HG03064 (cell line): ENCODE measurements at regions not wholly inside any gene's neighbourhood (a gene's known extent, or its start where the extent isn't known, plus 50 kb on each side); places are given as distances from the start of the nearest gene placed in this dataset.

Experiments
- ATAC-seq: cut with Tn5 transposase; IDR thresholded peaks from one replicate; pipeline ENCODE4 v1.9.1; 2021; ENCODE audit warnings: low read depth; ENCODE audit not compliant: unreplicated experiment

DNA sequence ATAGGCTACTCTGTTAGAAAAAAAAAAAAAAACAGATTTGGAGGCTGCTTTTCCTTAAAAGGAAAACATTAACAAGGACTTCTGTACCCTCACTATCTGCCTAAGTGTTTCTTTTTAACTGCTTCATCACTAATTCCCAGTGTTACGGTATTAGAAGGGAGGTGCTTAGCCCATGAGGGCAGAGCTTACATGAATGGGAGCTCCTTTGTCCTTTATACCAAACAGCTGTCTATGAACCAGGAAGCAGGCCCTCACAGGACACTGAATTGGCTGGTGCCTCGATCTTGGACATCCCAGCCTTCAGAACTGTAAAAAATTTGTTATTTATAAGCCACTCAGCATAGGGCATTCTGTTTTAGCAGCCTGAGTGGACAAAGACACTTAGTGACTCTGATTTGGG lies 215.6 kb upstream of the NRSN1 start:
- ATAC-seq, result no peak

GRCh38 chr6:23927935-23928334 lies 198.1 kb upstream of the NRSN1 start:
- no peak for ATAC-seq

GRCh38 chr6:23929201-23929600 lies 196.8 kb upstream of the NRSN1 start:
- ATAC-seq, result no peak

- no peak for ATAC-seq
These were observed 185.5 kb upstream of the NRSN1 start for GRCh38 chr6:23940466-23940865.

- ATAC-seq, result no peak
These were observed 174.3 kb upstream of the NRSN1 start for GRCh38 chr6:23951691-23952090.

GRCh38 chr6:23952245-23952644 lies 173.8 kb upstream of the NRSN1 start:
- no peak for ATAC-seq

GRCh38 chr6:23953976-23954375 lies 172.0 kb upstream of the NRSN1 start:
- ATAC-seq, result no peak

DNA sequence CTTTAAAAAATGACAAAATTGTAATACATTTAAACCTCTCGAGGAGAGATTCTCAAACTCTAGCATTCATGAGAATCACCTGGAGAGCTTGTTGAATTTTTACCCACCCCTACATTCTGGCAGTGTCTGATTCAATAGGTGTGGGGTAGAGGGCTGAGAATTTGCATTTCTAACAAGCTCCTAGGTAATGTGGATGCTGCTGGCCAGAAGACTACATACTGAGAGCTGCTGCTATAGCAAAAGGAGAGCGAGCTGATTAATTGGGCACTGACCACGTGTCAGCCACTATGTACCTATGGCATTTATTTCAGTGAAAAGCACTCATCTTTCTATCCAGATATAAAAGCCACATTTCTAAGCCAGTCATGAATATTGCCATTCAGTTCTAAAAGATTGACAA lies 169.0 kb upstream of the NRSN1 start:
- ATAC-seq, result no peak

DNA sequence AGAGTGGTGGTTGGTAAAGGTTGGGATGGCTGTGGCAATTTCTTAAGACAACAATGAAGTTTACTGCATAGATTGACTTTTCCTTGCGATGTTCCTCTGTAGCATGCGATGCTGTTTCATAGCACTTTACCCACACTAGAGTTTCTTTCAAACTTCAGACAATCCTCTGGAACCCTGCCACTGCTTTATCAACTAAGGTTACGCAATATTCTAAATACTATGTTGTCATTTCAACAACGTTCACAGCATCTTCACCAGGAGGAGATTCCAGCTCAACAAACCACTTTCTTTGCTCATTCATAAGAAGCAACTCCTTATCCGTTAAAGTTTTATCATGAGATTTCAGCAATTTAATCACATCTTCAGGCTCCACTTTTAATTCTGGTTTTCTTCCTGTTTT lies 161.2 kb upstream of the NRSN1 start:
- no peak for ATAC-seq

DNA sequence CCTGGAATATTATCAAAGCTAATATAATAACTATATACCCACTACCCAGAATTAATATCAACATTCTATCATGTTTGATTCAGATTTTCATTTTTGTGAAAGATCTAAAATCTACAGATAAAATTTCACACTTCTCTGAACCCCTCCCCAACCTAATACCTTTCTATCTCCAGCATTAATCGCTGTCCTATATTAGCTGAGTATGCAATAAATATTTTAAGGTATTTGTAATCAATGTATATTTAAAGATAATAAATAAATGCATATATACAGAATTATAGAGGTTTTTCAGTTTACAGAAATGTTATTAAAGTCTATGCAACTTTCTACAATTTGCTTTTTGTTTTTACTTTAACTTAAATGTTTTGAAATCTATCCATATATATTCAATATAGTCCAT lies 156.7 kb upstream of the NRSN1 start:
- ATAC-seq, result no peak

DNA sequence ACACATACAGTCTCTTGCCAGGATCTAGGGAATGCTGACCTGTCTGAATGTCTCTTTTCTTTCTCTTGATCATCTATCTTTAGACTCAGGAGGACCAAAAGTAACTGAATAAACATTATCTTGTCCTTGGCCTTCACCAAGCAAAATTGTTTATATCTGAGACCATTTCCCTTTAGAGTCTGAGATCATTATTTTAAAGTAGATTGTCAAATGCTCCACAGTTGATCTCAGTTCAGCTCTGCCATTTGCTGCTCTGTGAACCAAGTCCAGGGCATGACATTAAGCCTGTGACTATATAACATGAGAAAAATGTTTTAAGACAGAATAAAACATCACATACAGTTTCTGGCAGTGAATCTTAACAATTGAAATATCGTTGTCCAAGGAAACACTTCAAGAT lies 148.3 kb upstream of the NRSN1 start:
- no peak for ATAC-seq

DNA sequence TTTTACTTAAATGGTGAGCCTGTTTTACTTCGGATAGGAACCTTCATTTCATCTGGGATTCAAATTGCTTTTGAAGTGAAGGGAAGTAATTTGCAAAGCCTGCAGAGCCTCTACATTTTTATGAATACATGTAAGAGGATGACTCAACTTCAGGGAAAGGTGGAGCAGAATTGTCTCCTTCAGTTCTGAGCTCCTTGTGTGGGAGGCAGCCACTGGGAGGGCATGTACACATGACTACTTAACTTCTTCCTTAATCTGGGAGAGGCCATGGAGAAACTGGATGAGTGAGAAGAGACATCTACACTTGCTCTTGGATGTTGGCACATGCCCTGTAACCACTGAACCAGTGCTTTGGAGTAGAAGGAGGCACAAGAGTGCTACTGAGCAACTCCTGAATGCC lies 145.1 kb upstream of the NRSN1 start:
- no peak for ATAC-seq

DNA sequence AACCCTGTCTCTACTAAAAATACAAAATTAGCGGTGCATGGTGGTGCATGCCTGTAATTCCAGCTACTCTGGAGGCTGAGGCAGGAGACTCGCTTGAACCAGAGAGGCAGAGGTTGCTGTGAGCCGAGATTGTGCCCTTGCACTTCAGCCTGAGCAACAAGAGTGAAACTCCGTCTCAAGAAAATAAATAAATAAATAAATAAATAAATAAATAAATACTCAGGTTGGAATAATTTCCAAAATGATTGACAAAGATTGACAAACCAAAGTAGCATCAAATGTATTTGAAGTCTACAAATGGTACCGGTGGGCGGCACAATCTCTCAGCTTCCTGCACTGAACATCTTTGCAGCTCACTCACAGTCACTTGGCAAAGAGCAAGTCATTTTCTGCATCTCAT lies 144.1 kb upstream of the NRSN1 start:
- no peak for ATAC-seq

DNA sequence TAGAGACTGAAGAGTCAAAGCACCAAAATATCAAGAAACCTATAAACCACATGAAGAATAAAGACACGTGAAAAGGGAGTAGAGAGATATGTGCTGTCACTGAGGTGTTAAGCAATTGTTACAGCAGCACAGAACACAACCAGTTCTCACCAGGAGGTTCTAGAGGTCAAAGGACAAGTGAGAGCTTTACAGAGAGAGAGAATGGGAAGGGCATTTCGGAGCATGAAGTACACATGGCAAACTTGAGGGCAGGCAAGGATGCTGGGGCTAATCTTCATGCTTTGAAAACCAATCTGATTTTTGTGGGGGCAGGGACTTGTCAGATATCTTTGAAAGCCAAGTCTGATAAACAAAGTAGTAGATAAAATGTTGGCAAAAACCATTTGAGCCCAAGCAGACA lies 142.3 kb upstream of the NRSN1 start:
- ATAC-seq, result no peak

DNA sequence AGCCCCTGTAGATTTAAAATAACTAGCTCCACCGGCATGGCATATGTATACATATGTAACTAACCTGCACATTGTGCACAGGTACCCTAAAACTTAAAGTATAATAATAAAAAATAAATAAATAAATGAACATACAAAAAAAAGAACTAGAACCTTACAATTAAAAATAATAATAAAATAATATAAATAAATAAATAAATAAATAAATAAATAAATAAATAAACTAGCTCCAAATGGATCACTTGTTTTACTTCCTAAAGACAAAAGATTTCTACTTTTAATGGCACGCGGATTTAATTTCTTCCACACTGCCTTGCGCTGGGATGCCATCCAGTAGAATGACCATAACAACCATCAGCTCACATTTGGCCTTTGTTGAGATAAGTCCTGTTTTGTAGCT lies 141.0 kb upstream of the NRSN1 start:
- ATAC-seq, result no peak

GRCh38 chr6:23989885-23990533 lies 136.0 kb upstream of the NRSN1 start:
- ATAC-seq, result no peak

DNA sequence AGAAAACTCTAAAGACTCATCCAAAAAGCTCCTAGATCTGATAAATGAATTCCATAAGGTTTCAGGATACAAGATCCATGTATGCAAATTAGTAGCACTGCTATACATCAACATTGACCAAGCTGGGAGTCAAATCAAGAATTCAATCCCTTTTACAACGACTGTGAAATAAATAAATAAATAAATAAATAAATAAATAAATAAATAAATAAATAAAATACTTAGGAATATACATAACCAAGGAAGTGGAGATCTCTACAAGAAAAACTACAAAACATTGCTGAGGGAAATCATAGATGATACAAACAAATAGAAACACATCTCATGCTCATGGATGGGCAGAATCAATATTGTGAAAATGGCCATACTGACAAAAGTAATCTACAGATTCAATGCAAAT lies 132.0 kb upstream of the NRSN1 start:
- no peak for ATAC-seq

DNA sequence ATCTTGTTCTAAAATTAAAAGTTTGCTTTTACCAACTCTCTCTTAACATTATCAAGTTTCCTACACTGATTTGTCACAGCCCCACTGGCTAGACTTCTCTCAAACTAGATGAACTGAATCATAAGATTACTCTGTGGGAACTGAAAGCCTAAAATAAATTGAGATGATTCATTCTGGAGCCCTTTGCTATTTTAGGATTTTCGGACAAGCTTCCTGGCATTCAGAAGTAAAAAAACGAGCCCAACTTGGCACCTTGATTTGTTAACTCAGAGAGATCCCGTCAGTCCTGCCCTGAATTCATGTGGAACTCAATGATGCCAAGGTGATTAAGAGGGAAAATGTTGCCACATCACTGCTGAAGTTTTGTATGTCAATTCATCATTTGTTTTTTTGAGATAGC lies 122.0 kb upstream of the NRSN1 start:
- ATAC-seq, result no peak

DNA sequence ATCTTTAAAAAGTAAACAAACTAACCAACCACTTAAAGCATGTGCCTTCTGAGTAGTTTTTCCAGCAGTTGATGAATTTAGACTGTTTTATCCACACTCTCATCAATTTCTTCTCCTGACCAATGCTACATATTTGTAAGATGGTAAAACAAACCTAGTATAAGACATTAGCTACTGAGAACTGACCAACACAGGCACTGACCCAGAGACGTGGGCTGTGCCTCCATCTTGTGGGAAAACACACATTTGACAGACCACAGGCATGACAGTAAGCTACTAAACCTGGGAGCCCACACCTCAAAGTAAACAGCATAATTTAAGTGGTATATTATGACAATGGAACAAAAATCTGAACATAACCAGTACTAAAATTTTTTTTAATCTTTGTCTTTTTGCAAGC lies 121.4 kb upstream of the NRSN1 start:
- ATAC-seq, result no peak

- ATAC-seq, result no peak
These were observed 119.8 kb upstream of the NRSN1 start for GRCh38 chr6:24006254-24006653.

GRCh38 chr6:24009319-24009718 lies 116.7 kb upstream of the NRSN1 start:
- no peak for ATAC-seq

GRCh38 chr6:24010133-24010532 lies 115.9 kb upstream of the NRSN1 start:
- ATAC-seq, result no peak

GRCh38 chr6:24016286-24016685 lies 109.7 kb upstream of the NRSN1 start:
- ATAC-seq, result no peak
